ENCODE measurements at regions not wholly inside any gene's neighbourhood (a gene's known extent, or its start where the extent isn't known, plus 50 kb on each side); places are given as distances from the start of the nearest gene placed in this dataset.

DNA sequence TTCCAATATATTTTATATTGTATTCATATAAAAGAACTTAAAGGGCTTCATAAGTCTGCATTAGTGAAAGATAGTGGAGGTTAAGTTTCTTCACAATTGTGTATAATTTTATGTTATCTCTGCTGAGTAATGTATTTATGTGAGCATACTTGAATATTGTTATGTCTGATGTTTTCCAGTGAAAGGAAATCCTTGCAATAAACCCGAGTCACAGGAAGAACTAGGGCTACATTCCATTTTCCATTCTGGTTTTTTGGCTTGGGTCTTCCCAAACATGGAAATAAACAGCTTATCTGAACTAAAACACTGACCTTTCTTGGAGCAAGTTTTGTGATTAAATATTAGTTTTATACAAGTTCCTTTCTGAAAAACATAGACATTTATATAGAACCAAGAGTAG is 231.3 kb upstream of the GPRIN3 start:
- Histone ChIP-seq H3K9me3 (ENCODE audit: control insufficient read depth, low read depth, low read length) (no peaks in the 10 kb centered on the region), H3K36me3 (ENCODE audit: control insufficient read depth in 2 of 2, extremely low read depth in 1 of 2, insufficient read depth in 2 of 2, low read length in 2 of 2) (no peaks in the 10 kb centered on the region), H3K9ac (ENCODE audit: control insufficient read depth, extremely low read depth, insufficient read depth, low read length) (no peak overlapping the region), H3K9me1 (ENCODE audit: control insufficient read depth, extremely low read depth, insufficient read depth, low read length) (no peaks in the 10 kb centered on the region), H3K4me2 (ENCODE audit: control insufficient read depth, extremely low read depth, insufficient read depth, low read depth, low read length) (no peak overlapping the region), H2AFZ (ENCODE audit: control insufficient read depth, low read length) (no peak overlapping the region), H3K27ac (ENCODE audit: control insufficient read depth, insufficient read depth, low read length) (no peak overlapping the region), H4K20me1 (ENCODE audit: control insufficient read depth, extremely low read depth, insufficient read depth, low read length) (no peaks in the 10 kb centered on the region), H3K4me1 (ENCODE audit: control insufficient read depth, extremely low read depth, insufficient read depth, low read length) (no peaks in the 10 kb centered on the region), H3K4me3 (ENCODE audit: control insufficient read depth in 2 of 3, extremely low read depth in 1 of 3, insufficient read depth in 2 of 3, low read depth in 1 of 3, low read length in 3 of 3) (no peak overlapping the region), H3K79me2 (ENCODE audit: control insufficient read depth, insufficient read depth, low read length) (no peaks in the 10 kb centered on the region), H3K27me3 (ENCODE audit: control insufficient read depth, extremely low read depth, insufficient read depth, low read length) (no peaks in the 10 kb centered on the region)
- dilution Hi-C loops (cut with MboI; ENCODE audit: extremely low pct_ligation_motif_present, low sequenced_read_pairs): no loop called here
- no peak for TF ChIP-seq EZH2 (IDR thresholded peaks at IDR 0.05; ENCODE audit: low read length)
- TF ChIP-seq, protein P1, sequence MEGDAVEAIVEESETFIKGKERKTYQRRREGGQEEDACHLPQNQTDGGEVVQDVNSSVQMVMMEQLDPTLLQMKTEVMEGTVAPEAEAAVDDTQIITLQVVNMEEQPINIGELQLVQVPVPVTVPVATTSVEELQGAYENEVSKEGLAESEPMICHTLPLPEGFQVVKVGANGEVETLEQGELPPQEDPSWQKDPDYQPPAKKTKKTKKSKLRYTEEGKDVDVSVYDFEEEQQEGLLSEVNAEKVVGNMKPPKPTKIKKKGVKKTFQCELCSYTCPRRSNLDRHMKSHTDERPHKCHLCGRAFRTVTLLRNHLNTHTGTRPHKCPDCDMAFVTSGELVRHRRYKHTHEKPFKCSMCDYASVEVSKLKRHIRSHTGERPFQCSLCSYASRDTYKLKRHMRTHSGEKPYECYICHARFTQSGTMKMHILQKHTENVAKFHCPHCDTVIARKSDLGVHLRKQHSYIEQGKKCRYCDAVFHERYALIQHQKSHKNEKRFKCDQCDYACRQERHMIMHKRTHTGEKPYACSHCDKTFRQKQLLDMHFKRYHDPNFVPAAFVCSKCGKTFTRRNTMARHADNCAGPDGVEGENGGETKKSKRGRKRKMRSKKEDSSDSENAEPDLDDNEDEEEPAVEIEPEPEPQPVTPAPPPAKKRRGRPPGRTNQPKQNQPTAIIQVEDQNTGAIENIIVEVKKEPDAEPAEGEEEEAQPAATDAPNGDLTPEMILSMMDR (optimal IDR thresholded peaks at IDR 0.05 in 1 of 3, IDR thresholded peaks at IDR 0.05 in 1 of 3, conservative IDR thresholded peaks at IDR 0.05 in 1 of 3; ENCODE audit: extremely low read depth in 1 of 3, insufficient read depth in 2 of 3, low read length in 3 of 3): no peak
- FAIRE-seq: no peak
- DNase-seq (ENCODE audit: low read depth, low spot score): no peak

DNA sequence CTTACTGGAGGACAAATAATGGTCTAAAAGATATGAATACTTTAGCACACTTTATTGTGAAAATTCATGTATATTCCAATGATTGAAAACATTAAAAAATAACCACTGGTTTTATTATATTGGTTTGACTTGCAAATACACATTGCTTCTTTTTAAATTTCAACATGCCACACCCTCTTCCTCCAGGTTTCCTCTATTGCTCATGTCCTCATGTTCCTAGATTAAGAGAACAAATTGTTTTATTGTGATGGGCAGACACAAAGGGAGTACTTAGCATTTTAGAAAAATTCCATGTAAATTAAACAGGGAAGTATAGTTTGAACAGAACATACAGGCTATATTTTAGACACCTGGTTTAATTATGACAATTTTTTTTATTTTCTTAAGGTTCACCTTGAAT is 230.6 kb upstream of the GPRIN3 start:
- no peak overlapping the region for H3K4me2 ChIP-seq (ENCODE audit: control insufficient read depth, extremely low read depth, insufficient read depth, low read depth, low read length)
- TF ChIP-seq, protein P1 (optimal IDR thresholded peaks at IDR 0.05 in 1 of 3, IDR thresholded peaks at IDR 0.05 in 1 of 3, conservative IDR thresholded peaks at IDR 0.05 in 1 of 3; ENCODE audit: extremely low read depth in 1 of 3, insufficient read depth in 2 of 3, low read length in 3 of 3): no peak
- no peak for TF ChIP-seq EZH2 (IDR thresholded peaks at IDR 0.05; ENCODE audit: low read length)
- no peaks in the 10 kb centered on the region for H3K79me2 ChIP-seq (ENCODE audit: control insufficient read depth, insufficient read depth, low read length)
- H3K4me3 ChIP-seq (ENCODE audit: control insufficient read depth in 2 of 3, extremely low read depth in 1 of 3, insufficient read depth in 2 of 3, low read depth in 1 of 3, low read length in 3 of 3): no peak overlapping the region
- H3K27me3 ChIP-seq (ENCODE audit: control insufficient read depth, extremely low read depth, insufficient read depth, low read length): no peaks in the 10 kb centered on the region
- dilution Hi-C loops (cut with MboI; ENCODE audit: extremely low pct_ligation_motif_present, low sequenced_read_pairs): no loop called here
- no peaks in the 10 kb centered on the region for H3K36me3 ChIP-seq (ENCODE audit: control insufficient read depth in 2 of 2, extremely low read depth in 1 of 2, insufficient read depth in 2 of 2, low read length in 2 of 2)
- FAIRE-seq (no peak), DNase-seq (ENCODE audit: low read depth, low spot score) (no peak)
- no peaks in the 10 kb centered on the region for H4K20me1 ChIP-seq (ENCODE audit: control insufficient read depth, extremely low read depth, insufficient read depth, low read length)
- H3K4me1 ChIP-seq (ENCODE audit: control insufficient read depth, extremely low read depth, insufficient read depth, low read length): no peaks in the 10 kb centered on the region
- H2AFZ ChIP-seq (ENCODE audit: control insufficient read depth, low read length): no peak overlapping the region
- H3K9me3 ChIP-seq (ENCODE audit: control insufficient read depth, low read depth, low read length): no peaks in the 10 kb centered on the region
- H3K9ac ChIP-seq (ENCODE audit: control insufficient read depth, extremely low read depth, insufficient read depth, low read length): no peak overlapping the region
- H3K27ac ChIP-seq (ENCODE audit: control insufficient read depth, insufficient read depth, low read length): no peak overlapping the region
- no peaks in the 10 kb centered on the region for H3K9me1 ChIP-seq (ENCODE audit: control insufficient read depth, extremely low read depth, insufficient read depth, low read length)

Measured in keratinocyte (primary cell).